ENCODE measurements at regions not wholly inside any gene's neighbourhood (a gene's known extent, or its start where the extent isn't known, plus 50 kb on each side); places are given as distances from the start of the nearest gene placed in this dataset.

GRCh38 chr4:71906096-71906495 lies 122.2 kb upstream of the GC start:
- 83 to 89% (median 84%) methylated on average over 3 of the region's 3 CpGs for WGBS, 4 donors
- Histone ChIP-seq H3K27me3 (no peaks in the 10 kb centered on the region), H3K9me3 (peaks cover 0 to 11% (median 0%) of the 10 kb centered on the region in 12 donors), H3K4me1 (no peaks in the 10 kb centered on the region), H3K4me3 (no peak overlapping the region), H3K36me3 (no peaks in the 10 kb centered on the region), H3K27ac (no peak overlapping the region)
- DNase-seq (no peak), ATAC-seq (no peak)
- intact Hi-C loops (cut with DNase I), result no loop called here
- TF ChIP-seq POLR2A (IDR thresholded peaks at IDR 0.05), result no peak
- TF ChIP-seq, protein P1, sequence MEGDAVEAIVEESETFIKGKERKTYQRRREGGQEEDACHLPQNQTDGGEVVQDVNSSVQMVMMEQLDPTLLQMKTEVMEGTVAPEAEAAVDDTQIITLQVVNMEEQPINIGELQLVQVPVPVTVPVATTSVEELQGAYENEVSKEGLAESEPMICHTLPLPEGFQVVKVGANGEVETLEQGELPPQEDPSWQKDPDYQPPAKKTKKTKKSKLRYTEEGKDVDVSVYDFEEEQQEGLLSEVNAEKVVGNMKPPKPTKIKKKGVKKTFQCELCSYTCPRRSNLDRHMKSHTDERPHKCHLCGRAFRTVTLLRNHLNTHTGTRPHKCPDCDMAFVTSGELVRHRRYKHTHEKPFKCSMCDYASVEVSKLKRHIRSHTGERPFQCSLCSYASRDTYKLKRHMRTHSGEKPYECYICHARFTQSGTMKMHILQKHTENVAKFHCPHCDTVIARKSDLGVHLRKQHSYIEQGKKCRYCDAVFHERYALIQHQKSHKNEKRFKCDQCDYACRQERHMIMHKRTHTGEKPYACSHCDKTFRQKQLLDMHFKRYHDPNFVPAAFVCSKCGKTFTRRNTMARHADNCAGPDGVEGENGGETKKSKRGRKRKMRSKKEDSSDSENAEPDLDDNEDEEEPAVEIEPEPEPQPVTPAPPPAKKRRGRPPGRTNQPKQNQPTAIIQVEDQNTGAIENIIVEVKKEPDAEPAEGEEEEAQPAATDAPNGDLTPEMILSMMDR (IDR thresholded peaks at IDR 0.05), result no peak

- ATAC-seq (no peak), DNase-seq (no peak)
- Histone ChIP-seq H3K27me3 (no peaks in the 10 kb centered on the region), H3K4me3 (no peak overlapping the region), H3K9me3 (peaks cover 0 to 11% (median 0%) of the 10 kb centered on the region in 12 donors), H3K4me1 (no peaks in the 10 kb centered on the region), H3K36me3 (no peaks in the 10 kb centered on the region), H3K27ac (no peak overlapping the region)
- no peak for TF ChIP-seq POLR2A (IDR thresholded peaks at IDR 0.05)
- TF ChIP-seq, protein P1 (IDR thresholded peaks at IDR 0.05), result no peak
- intact Hi-C loops (cut with DNase I), result no loop called here
- 65 to 79% (median 70%) methylated on average over 4 of the region's 4 CpGs for WGBS, 4 donors
These were observed 123.2 kb upstream of the GC start for GRCh38 chr4:71907071-71907470.

- Histone ChIP-seq H3K4me3 (no peak overlapping the region), H3K27me3 (no peaks in the 10 kb centered on the region), H3K36me3 (no peaks in the 10 kb centered on the region), H3K27ac (no peak overlapping the region), H3K9me3 (peaks cover 0 to 11% (median 0%) of the 10 kb centered on the region in 12 donors), H3K4me1 (no peaks in the 10 kb centered on the region)
- TF ChIP-seq, protein P1 (IDR thresholded peaks at IDR 0.05), result no peak
- no peak for TF ChIP-seq POLR2A (IDR thresholded peaks at IDR 0.05)
- intact Hi-C loops (cut with DNase I), result no loop called here
- DNase-seq, result no peak
- 60 to 71% (median 63%) methylated on average over 3 of the region's 3 CpGs for WGBS, 4 donors
- ATAC-seq, result no peak
These were observed 123.9 kb upstream of the GC start for GRCh38 chr4:71907782-71908181.

- intact Hi-C loops (cut with DNase I), result no loop called here
- no peak for DNase-seq
- Histone ChIP-seq H3K27me3 (no peaks in the 10 kb centered on the region), H3K9me3 (peaks cover 0 to 13% (median 0%) of the 10 kb centered on the region in 12 donors), H3K4me1 (no peaks in the 10 kb centered on the region), H3K36me3 (no peaks in the 10 kb centered on the region), H3K4me3 (no peak overlapping the region), H3K27ac (no peak overlapping the region)
- ATAC-seq, result no peak
- WGBS, 4 donors, result 75 to 81% (median 80%) methylated on average over 2 of the region's 2 CpGs
- TF ChIP-seq, protein P1 (IDR thresholded peaks at IDR 0.05), result no peak
- TF ChIP-seq POLR2A (IDR thresholded peaks at IDR 0.05), result no peak
These were observed 118.5 kb upstream of the NPFFR2 start for GRCh38 chr4:71913275-71913674.

Measured in heart left ventricle (tissue), 16 donors.